Bronchial epithelial cell (primary cell): ENCODE measurements at regions not wholly inside any gene's neighbourhood (a gene's known extent, or its start where the extent isn't known, plus 50 kb on each side); places are given as distances from the start of the nearest gene placed in this dataset.
"Not testable (repeated sequence)": the region's sequence is repeated elsewhere in the genome, so short reads cannot be mapped to it uniquely, and the experiment has no call there.

Experiments
- DNase-seq: peaks from one replicate; pipeline ENCODE4 v3.0.0-alpha.2; 2010; ENCODE audit warnings: low read depth
- FAIRE-seq: peaks from 2 replicates; lab custom pipeline; 2011; peaks lifted over from hg19 to GRCh38; lab: Jason Lieb, UNC
- H3K27me3 ChIP-seq: 2 replicates; pipeline ENCODE4 v1.5.1; 2011; ENCODE audit warnings: low read length; ENCODE audit not compliant: control insufficient read depth, insufficient read depth
- H3K36me3 ChIP-seq: 2 replicates; pipeline ENCODE4 v1.5.1; 2011; ENCODE audit warnings: low read length; ENCODE audit not compliant: control insufficient read depth, insufficient read depth
- H3K4me3 ChIP-seq: 2 replicates; pipeline ENCODE4 v1.5.1; 2011; ENCODE audit warnings: mild to moderate bottlenecking, low read depth, low read length, control low read depth
- CTCF ChIP-seq: IDR thresholded peaks from 2 replicates; pipeline ENCODE4 v1.5.1; 2011; ENCODE audit warnings: mild to moderate bottlenecking, moderate library complexity, low read length, control low read depth, inconsistent platforms; ENCODE audit not compliant: insufficient read depth, severe bottlenecking

GRCh38 chr3:66931291-66931690 lies 66.8 kb upstream of the KBTBD8 start:
- Histone ChIP-seq H3K27me3 (peaks cover 3% of the 10 kb centered on the region), H3K36me3 (no peaks in the 10 kb centered on the region), H3K4me3 (no peak overlapping the region)
- FAIRE-seq (no peak), DNase-seq (no peak)
- TF ChIP-seq CTCF, result no peak

- TF ChIP-seq CTCF, result no peak
- peaks cover 3% of the 10 kb centered on the region for H3K27me3 ChIP-seq
- no peak for DNase-seq
- no peak overlapping the region for H3K4me3 ChIP-seq
- no peaks in the 10 kb centered on the region for H3K36me3 ChIP-seq
- FAIRE-seq, result no peak
These were observed 66.4 kb upstream of the KBTBD8 start for GRCh38 chr3:66931699-66932098.

- no peak for TF ChIP-seq CTCF
- no peak overlapping the region for H3K4me3 ChIP-seq
- peaks cover 3% of the 10 kb centered on the region for H3K27me3 ChIP-seq
- DNase-seq (no peak), FAIRE-seq (no peak)
- no peaks in the 10 kb centered on the region for H3K36me3 ChIP-seq
These were observed 64.9 kb upstream of the KBTBD8 start for GRCh38 chr3:66933233-66933632.

- no peak overlapping the region for H3K4me3 ChIP-seq
- no peak for FAIRE-seq
- H3K36me3 ChIP-seq, result no peaks in the 10 kb centered on the region
- peaks cover 3% of the 10 kb centered on the region for H3K27me3 ChIP-seq
- TF ChIP-seq CTCF, result no peak
- no peak for DNase-seq
These were observed 64.1 kb upstream of the KBTBD8 start for GRCh38 chr3:66934041-66934440.

GRCh38 chr3:66934725-66935124 lies 63.4 kb upstream of the KBTBD8 start:
- TF ChIP-seq CTCF, result no peak
- no peak for FAIRE-seq
- Histone ChIP-seq H3K4me3 (no peak overlapping the region), H3K36me3 (no peaks in the 10 kb centered on the region), H3K27me3 (peaks cover 3% of the 10 kb centered on the region)
- DNase-seq, result no peak

- DNase-seq, H3K27me3 ChIP-seq, FAIRE-seq: not testable (repeated sequence)
These were observed 61.1 kb upstream of the KBTBD8 start for GRCh38 chr3:66937041-66937440.

More at GRCh38 chr3:66937041-66937440, 61.1 kb upstream of the KBTBD8 start:
- not testable (repeated sequence) for H3K36me3 ChIP-seq, H3K4me3 ChIP-seq
